ENCODE measurements at regions not wholly inside any gene's neighbourhood (a gene's known extent, or its start where the extent isn't known, plus 50 kb on each side); places are given as distances from the start of the nearest gene placed in this dataset.

GRCh38 chr12:11577658-11578260, 71.7 kb upstream of the ETV6 start:
- H3F3A ChIP-seq (ENCODE audit: insufficient read depth, low read length, poor library complexity, severe bottlenecking), result no peaks in the 10 kb centered on the region
- H3K9ac ChIP-seq (ENCODE audit: low read length), result no peak overlapping the region
- no peaks in the 10 kb centered on the region for H4K20me1 ChIP-seq (ENCODE audit: insufficient read depth)
- no peaks in the 10 kb centered on the region for H3K36me3 ChIP-seq (ENCODE audit: insufficient read depth, low read length)
- H3K9me2 ChIP-seq (ENCODE audit: insufficient read depth, low read length), result no peaks in the 10 kb centered on the region
- H3K27me3 ChIP-seq (ENCODE audit: insufficient read depth, low read depth, low read length), result no peaks in the 10 kb centered on the region
- H3K4me3 ChIP-seq (ENCODE audit: low read length), result no peak overlapping the region
- no peak for TF ChIP-seq POLR2AphosphoS5 (IDR thresholded peaks at IDR 0.05)
- TF ChIP-seq RAD21 (conservative IDR thresholded peaks at IDR 0.05), result no peak
- H3K79me2 ChIP-seq (replicated peaks; ENCODE audit: insufficient read depth, low read length), result no peaks in the 10 kb centered on the region
- H3K27ac ChIP-seq (ENCODE audit: low read length), result no peak overlapping the region
- H3K4me2 ChIP-seq (ENCODE audit: low read length), result no peak overlapping the region
- H2AFZ ChIP-seq (ENCODE audit: low read depth, low read length), result no peak overlapping the region
- no peaks in the 10 kb centered on the region for H3K9me3 ChIP-seq (ENCODE audit: low read length)

DNA sequence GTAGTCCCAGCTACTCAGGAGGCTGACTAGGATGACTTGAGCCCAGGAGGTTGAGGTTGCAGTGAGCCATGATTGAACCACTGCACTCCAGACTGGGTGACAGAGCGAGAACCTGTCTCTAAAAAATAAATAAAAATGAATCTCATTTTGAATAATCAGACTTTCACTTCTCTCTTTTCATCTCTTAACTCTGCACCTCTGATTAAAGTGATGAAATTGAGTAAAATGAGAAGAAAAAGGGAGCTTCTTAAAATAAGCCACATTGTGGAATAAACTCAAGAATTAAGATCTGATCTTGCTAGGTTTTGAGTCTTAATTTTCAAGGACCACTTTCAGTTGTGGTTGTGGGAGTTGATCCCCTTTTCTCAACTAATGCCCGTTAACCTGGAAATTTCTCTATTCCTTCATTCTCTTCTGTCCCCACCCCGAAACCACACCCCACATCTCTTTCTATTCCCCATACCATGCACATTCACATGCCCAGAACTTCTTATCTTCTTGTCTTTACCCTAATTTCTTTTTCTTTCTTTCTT, 70.9 kb upstream of the ETV6 start:
- no peak overlapping the region for H3K4me3 ChIP-seq (ENCODE audit: low read length)
- H3K27ac ChIP-seq (ENCODE audit: low read length), result no peak overlapping the region
- H4K20me1 ChIP-seq (ENCODE audit: insufficient read depth), result no peaks in the 10 kb centered on the region
- no peaks in the 10 kb centered on the region for H3K27me3 ChIP-seq (ENCODE audit: insufficient read depth, low read depth, low read length)
- no peak overlapping the region for H2AFZ ChIP-seq (ENCODE audit: low read depth, low read length)
- no peaks in the 10 kb centered on the region for H3K79me2 ChIP-seq (replicated peaks; ENCODE audit: insufficient read depth, low read length)
- no peaks in the 10 kb centered on the region for H3K9me3 ChIP-seq (ENCODE audit: low read length)
- no peak overlapping the region for H3K4me2 ChIP-seq (ENCODE audit: low read length)
- H3F3A ChIP-seq (ENCODE audit: insufficient read depth, low read length, poor library complexity, severe bottlenecking), result no peaks in the 10 kb centered on the region
- no peaks in the 10 kb centered on the region for H3K36me3 ChIP-seq (ENCODE audit: insufficient read depth, low read length)
- H3K9ac ChIP-seq (ENCODE audit: low read length), result no peak overlapping the region
- TF ChIP-seq REST (IDR thresholded peaks at IDR 0.05; ENCODE audit: borderline replicate concordance) (no peak), EP300 (conservative IDR thresholded peaks at IDR 0.05; ENCODE audit: poor library complexity, severe bottlenecking) (no peak), MXI1 (conservative IDR thresholded peaks at IDR 0.05; ENCODE audit: poor library complexity, severe bottlenecking) (no peak), SMC3 (conservative IDR thresholded peaks at IDR 0.05; ENCODE audit: poor library complexity) (no peak), EZH2 (IDR thresholded peaks at IDR 0.05; ENCODE audit: borderline replicate concordance, insufficient read depth, low read length, poor library complexity, severe bottlenecking) (no peak), POLR2AphosphoS5 (IDR thresholded peaks at IDR 0.05) (no peak), TAF1 (IDR thresholded peaks at IDR 0.05; ENCODE audit: low read depth) (no peak), RAD21 (conservative IDR thresholded peaks at IDR 0.05) (no peak)
- TF ChIP-seq, protein P1, sequence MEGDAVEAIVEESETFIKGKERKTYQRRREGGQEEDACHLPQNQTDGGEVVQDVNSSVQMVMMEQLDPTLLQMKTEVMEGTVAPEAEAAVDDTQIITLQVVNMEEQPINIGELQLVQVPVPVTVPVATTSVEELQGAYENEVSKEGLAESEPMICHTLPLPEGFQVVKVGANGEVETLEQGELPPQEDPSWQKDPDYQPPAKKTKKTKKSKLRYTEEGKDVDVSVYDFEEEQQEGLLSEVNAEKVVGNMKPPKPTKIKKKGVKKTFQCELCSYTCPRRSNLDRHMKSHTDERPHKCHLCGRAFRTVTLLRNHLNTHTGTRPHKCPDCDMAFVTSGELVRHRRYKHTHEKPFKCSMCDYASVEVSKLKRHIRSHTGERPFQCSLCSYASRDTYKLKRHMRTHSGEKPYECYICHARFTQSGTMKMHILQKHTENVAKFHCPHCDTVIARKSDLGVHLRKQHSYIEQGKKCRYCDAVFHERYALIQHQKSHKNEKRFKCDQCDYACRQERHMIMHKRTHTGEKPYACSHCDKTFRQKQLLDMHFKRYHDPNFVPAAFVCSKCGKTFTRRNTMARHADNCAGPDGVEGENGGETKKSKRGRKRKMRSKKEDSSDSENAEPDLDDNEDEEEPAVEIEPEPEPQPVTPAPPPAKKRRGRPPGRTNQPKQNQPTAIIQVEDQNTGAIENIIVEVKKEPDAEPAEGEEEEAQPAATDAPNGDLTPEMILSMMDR (IDR thresholded peaks at IDR 0.05; ENCODE audit: poor library complexity, severe bottlenecking), result no peak
- H3K9me2 ChIP-seq (ENCODE audit: insufficient read depth, low read length), result no peaks in the 10 kb centered on the region
